PC-3 (cell line): ENCODE measurements at regions not wholly inside any gene's neighbourhood (a gene's known extent, or its start where the extent isn't known, plus 50 kb on each side); places are given as distances from the start of the nearest gene placed in this dataset.

ENCODE experiments used
- ATAC-seq: fragments of 200-7000 bp; cut with Tn5 transposase; 2 replicates; pipeline ENCODE4 v1.9.1; 2020; ENCODE audit warnings: mild to moderate bottlenecking, moderate library complexity
- BruUV-seq: library from RNA; stranded (reverse); fragments of 400-500 nt; replicated peaks from 2 replicates; lab custom pipeline; 2021; lab: Mats Ljungman, UMichigan
- CTCF ChIA-PET: fragments of 300-600 bp; sonication (Branson Sonifier 250); formaldehyde crosslinking; loops from one replicate; lab custom pipeline; 2022; ENCODE audit warnings: antibody characterized with exemption; lab: Charles Lee
- POLR2A ChIA-PET: fragments of 300-600 bp; sonication (Branson Sonifier 250); formaldehyde crosslinking; loops from one replicate; lab custom pipeline; 2022; ENCODE audit warnings: antibody characterized with exemption; ENCODE audit not compliant: unreplicated experiment; lab: Charles Lee
- DNase-seq: peaks from one replicate; pipeline ENCODE4 v3.0.0-alpha.2; 2015
- H2AFZ ChIP-seq: fragments of 300-600 bp; sonication (generic); 2 replicates; pipeline ENCODE4 v1.6.0; 2016; ENCODE audit warnings: antibody characterized with exemption, low read length
- H3F3A ChIP-seq: fragments of 300-600 bp; sonication (generic); one replicate; pipeline ENCODE4 v1.6.0; 2017; ENCODE audit warnings: antibody characterized with exemption, low read length, control low read depth, mild to moderate bottlenecking; ENCODE audit not compliant: unreplicated experiment
- H3K27ac ChIP-seq: fragments of 300-600 bp; sonication (generic); 2 replicates; pipeline ENCODE4 v1.5.1; 2016; ENCODE audit warnings: mild to moderate bottlenecking, low read length
- H3K27me3 ChIP-seq: fragments of 300-600 bp; sonication (generic); 2 replicates; pipeline ENCODE4 v1.6.1; 2016; ENCODE audit warnings: low read length, mixed read lengths
- H3K36me3 ChIP-seq: fragments of 300-600 bp; sonication (generic); 2 replicates; pipeline ENCODE4 v1.6.1; 2016; ENCODE audit warnings: low read depth, mixed run types, low read length, mixed read lengths
- H3K4me1 ChIP-seq: fragments of 300-600 bp; sonication (generic); 2 replicates; pipeline ENCODE4 v1.5.1; 2016; ENCODE audit warnings: low read length; ENCODE audit not compliant: insufficient read depth
- H3K4me2 ChIP-seq: fragments of 300-600 bp; sonication (generic); 2 replicates; pipeline ENCODE4 v1.6.0; 2016; ENCODE audit warnings: low read length
- H3K4me3 ChIP-seq: fragments of 300-600 bp; sonication (generic); 2 replicates; pipeline ENCODE4 v1.5.1; 2016; ENCODE audit warnings: mild to moderate bottlenecking, low read length, mixed read lengths
- H3K79me2 ChIP-seq: fragments of 300-600 bp; sonication (generic); 2 replicates; pipeline ENCODE4 v1.6.1; 2017; ENCODE audit warnings: low read length, mixed read lengths
- H3K9ac ChIP-seq: fragments of 300-600 bp; sonication (generic); 2 replicates; pipeline ENCODE4 v1.6.0; 2016; ENCODE audit warnings: mild to moderate bottlenecking, low read length
- H3K9me2 ChIP-seq: fragments of 300-600 bp; sonication (generic); replicated peaks from 2 replicates; pipeline ENCODE4 v1.6.1; 2016; ENCODE audit warnings: mixed run types, low read length, mixed read lengths
- H3K9me3 ChIP-seq: fragments of 300-600 bp; sonication (generic); 2 replicates; pipeline ENCODE4 v1.6.1; 2016; ENCODE audit warnings: low read length, mixed read lengths
- H4K20me1 ChIP-seq: fragments of 300-600 bp; sonication (generic); 2 replicates; pipeline ENCODE4 v1.6.1; 2016; ENCODE audit warnings: low read length, mixed read lengths
- EZH2 ChIP-seq: fragments of 300-600 bp; sonication (generic); IDR thresholded peaks from one replicate; pipeline ENCODE4 v1.6.1; 2017; ENCODE audit warnings: antibody characterized with exemption, mild to moderate bottlenecking, low read length; ENCODE audit not compliant: unreplicated experiment
- EZH2phosphoT487 ChIP-seq: fragments of 300-600 bp; sonication (generic); IDR thresholded peaks from 2 replicates; pipeline ENCODE4 v1.6.1; 2018; ENCODE audit warnings: mild to moderate bottlenecking, antibody characterized with exemption, low read length, borderline replicate concordance
- intact Hi-C: fragments of 100-400 bp; cut with micrococcal nuclease; formaldehyde crosslinking; loops from 2 replicates; pipeline ENCODE4 v1.9.0; 2023
- TF ChIP-seq, protein P1 (sequence below): fragments of 300-600 bp; sonication (generic); conservative IDR thresholded peaks from 2 replicates; pipeline ENCODE4 v1.5.1; 2017; ENCODE audit warnings: antibody characterized with exemption, low read depth, mild to moderate bottlenecking, low read length

DNA sequence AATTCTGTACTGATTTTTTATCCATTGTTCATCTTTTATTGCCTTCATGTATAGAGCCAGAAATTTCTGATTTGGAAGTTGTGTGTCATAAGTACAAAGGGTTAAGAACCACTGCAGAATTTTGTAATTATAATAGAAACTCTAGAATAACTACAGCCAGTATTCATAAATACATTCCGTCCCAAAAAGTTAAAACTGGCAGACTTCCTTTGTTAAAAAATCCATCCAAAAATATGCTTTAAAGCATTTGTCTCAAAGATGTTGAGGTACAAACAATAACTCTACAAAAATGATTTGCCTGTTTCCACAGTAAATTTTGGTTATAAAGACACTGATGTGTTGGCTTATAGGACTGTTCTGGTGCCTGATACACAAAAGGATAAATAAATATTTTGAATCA, 436.6 kb downstream of the DTWD2 start:
- H3K27ac ChIP-seq, result no peak overlapping the region
- ChIA-PET CTCF (no interaction called here), POLR2A (no interaction called here)
- no peak for TF ChIP-seq EZH2
- no peak for TF ChIP-seq EZH2phosphoT487
- ATAC-seq (no peak), DNase-seq (no peak)
- H3K79me2 ChIP-seq, result no peaks in the 10 kb centered on the region
- no peaks in the 10 kb centered on the region for H3K9me2 ChIP-seq
- no peaks in the 10 kb centered on the region for H3K36me3 ChIP-seq
- no peaks in the 10 kb centered on the region for H4K20me1 ChIP-seq
- intact Hi-C loops, result no loop called here
- no peaks in the 10 kb centered on the region for H3K9me3 ChIP-seq
- H3K27me3 ChIP-seq, result no peaks in the 10 kb centered on the region
- no peak overlapping the region for H3K4me3 ChIP-seq
- no peaks in the 10 kb centered on the region for H3F3A ChIP-seq
- H3K4me2 ChIP-seq, result no peak overlapping the region
- H3K4me1 ChIP-seq, result no peaks in the 10 kb centered on the region
- no peak overlapping the region for H2AFZ ChIP-seq
- H3K9ac ChIP-seq, result no peak overlapping the region
- no TSS peak for BruUV-seq

DNA sequence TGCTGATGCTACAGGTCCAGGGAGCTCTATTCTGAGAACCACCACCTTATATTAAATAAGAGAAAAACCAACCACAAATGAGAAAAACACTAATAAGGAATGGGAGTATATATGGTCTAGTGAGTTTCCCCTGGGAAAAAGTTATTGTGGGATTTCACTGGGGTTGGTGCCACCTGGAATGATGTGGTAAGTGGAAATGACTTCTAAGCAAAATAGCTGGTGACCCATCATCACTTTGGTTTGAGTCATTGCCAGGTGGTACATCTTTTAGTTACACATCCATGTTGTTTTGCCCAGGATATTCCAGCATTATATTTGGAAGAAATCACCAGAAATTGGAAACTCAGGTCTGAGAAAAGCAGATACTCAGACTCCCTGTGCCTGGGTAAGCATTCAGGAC, 437.3 kb downstream of the DTWD2 start:
- POLR2A ChIA-PET, result no interaction called here
- Histone ChIP-seq H3K4me1 (no peaks in the 10 kb centered on the region), H3K27me3 (no peaks in the 10 kb centered on the region), H3K9ac (no peak overlapping the region), H3K79me2 (no peaks in the 10 kb centered on the region), H2AFZ (no peak overlapping the region), H3K9me2 (no peaks in the 10 kb centered on the region), H3F3A (no peaks in the 10 kb centered on the region), H3K4me2 (no peak overlapping the region), H3K9me3 (no peaks in the 10 kb centered on the region), H3K27ac (no peak overlapping the region), H3K36me3 (no peaks in the 10 kb centered on the region), H3K4me3 (no peak overlapping the region), H4K20me1 (no peaks in the 10 kb centered on the region)
- TF ChIP-seq EZH2phosphoT487, result no peak
- TF ChIP-seq EZH2, result no peak
- TF ChIP-seq, protein P1, sequence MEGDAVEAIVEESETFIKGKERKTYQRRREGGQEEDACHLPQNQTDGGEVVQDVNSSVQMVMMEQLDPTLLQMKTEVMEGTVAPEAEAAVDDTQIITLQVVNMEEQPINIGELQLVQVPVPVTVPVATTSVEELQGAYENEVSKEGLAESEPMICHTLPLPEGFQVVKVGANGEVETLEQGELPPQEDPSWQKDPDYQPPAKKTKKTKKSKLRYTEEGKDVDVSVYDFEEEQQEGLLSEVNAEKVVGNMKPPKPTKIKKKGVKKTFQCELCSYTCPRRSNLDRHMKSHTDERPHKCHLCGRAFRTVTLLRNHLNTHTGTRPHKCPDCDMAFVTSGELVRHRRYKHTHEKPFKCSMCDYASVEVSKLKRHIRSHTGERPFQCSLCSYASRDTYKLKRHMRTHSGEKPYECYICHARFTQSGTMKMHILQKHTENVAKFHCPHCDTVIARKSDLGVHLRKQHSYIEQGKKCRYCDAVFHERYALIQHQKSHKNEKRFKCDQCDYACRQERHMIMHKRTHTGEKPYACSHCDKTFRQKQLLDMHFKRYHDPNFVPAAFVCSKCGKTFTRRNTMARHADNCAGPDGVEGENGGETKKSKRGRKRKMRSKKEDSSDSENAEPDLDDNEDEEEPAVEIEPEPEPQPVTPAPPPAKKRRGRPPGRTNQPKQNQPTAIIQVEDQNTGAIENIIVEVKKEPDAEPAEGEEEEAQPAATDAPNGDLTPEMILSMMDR, result no peak
- BruUV-seq, result no TSS peak
- intact Hi-C loops, result no loop called here
- DNase-seq, result no peak
- ATAC-seq, result no peak
- CTCF ChIA-PET, result no interaction called here

DNA sequence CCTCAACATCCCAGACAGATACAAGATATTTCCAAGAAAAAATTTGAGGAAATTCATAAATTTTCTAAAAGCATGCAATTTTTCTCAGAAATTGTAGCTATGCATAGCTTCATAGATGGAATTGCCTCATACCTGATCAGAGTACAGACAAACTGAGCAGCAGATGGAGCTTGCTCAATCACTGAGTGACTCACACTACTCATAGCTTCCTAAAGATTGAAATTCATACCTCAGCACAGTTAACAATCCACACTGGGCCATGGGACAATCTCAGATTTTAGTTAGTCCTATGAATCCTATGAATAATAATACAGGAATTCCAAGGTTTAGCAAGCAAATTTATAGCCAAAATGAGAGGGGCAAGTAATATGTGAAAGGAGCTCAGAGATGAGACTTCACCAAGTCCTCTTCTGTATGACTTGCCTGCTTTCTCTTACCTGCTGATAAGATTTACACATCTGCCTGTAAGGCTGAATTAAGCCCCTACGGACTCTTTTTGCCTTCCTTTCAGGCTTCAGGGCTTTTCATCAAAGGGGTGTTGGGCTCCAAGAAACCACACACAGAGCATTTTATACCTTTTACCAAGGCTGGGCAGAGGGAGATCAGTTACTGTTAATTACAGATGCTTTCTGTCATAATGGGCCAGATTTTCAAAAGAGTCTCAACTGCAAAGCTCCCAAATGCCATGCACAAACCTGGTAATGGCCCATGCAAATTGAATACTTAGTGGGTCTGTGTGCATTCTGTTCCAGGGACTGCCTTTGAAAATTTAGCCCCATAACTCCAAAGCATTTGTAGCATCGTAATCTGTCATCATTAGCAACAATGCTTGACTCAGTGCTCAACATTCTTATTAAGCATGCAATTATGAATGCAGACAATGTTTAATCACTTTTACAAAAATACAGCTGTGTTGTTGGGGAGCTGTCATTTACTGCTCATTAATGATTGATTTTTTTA, 439.3 kb downstream of the DTWD2 start:
- Histone ChIP-seq H2AFZ (no peak overlapping the region), H4K20me1 (no peaks in the 10 kb centered on the region), H3K4me3 (no peak overlapping the region), H3K4me1 (no peaks in the 10 kb centered on the region), H3K9me3 (no peaks in the 10 kb centered on the region), H3F3A (no peaks in the 10 kb centered on the region), H3K27me3 (no peaks in the 10 kb centered on the region), H3K4me2 (no peak overlapping the region), H3K9me2 (no peaks in the 10 kb centered on the region), H3K79me2 (no peaks in the 10 kb centered on the region), H3K9ac (no peak overlapping the region), H3K36me3 (no peaks in the 10 kb centered on the region), H3K27ac (no peak overlapping the region)
- ATAC-seq (no peak), DNase-seq (peak; percentile 1)
- POLR2A ChIA-PET, result no interaction called here
- TF ChIP-seq EZH2 (no peak), EZH2phosphoT487 (no peak)
- TF ChIP-seq, protein P1, result no peak
- no TSS peak for BruUV-seq
- intact Hi-C loops, result no loop called here
- CTCF ChIA-PET, result no interaction called here
